Heart left ventricle (tissue), 13 donors: ENCODE measurements at regions not wholly inside any gene's neighbourhood (a gene's known extent, or its start where the extent isn't known, plus 50 kb on each side); places are given as distances from the start of the nearest gene placed in this dataset.

Source experiments
- CTCF ChIP-seq, 12 donors: fragments of 200-600 bp; sonication (generic) in 4 of 12; IDR thresholded peaks; one replicate each; pipeline versions ENCODE4 v1.5.0 to v1.8.0; 2018 to 2022; ENCODE audit warnings: antibody characterized with exemption in 12 of 12, mild to moderate bottlenecking in 5 of 12
- POLR2A ChIP-seq, 2 donors: fragments of 450-650 bp; IDR thresholded peaks; one replicate each; pipeline ENCODE4 v1.6.1; 2017; ENCODE audit warnings: antibody characterized with exemption in 2 of 2, mild to moderate bottlenecking in 2 of 2, moderate library complexity in 2 of 2
- donor health status: ischemic (EF 13 %, LVEDD 7.1; RV severe dilation, severe dysfunction).
- donor health status: DM: no; HTN: yes; CAD: no.
- donor health status: DM: no; HTN: no; CAD: no.
- donor health status: ischemic (EF 25% LVEDD 6.9; RV normal size, moderate dysfunction).
- donor health status: ischemic (EF 25% LVEDD 5.7; RV mildly dilated, moderate dysfunction).
- donor health status: ischemic (EF 35%, LVEDD 5.7; RV mildly dilated, moderate dysfunction).
- donor health status: nonischemic (EF 11% LVEDD 7.7; RV severe dilation, severe dysfunction).
- donor health status: DM: yes; HTN: yes; CAD: no.
- donor health status: PGD.
- donor health status: ischemic (EF 29% LVEDD 5.4; RV normal size, mild dysfunction).
- donor health status: nonischemic (EF 23%, LVEDD 6.1; RV moderate dilation, normal function).

- TF ChIP-seq POLR2A (IDR thresholded peaks at IDR 0.05), result no peak
- no peak for TF ChIP-seq CTCF (IDR thresholded peaks at IDR 0.05)
Measured at GRCh38 chr7:97513326-97513725, 218.6 kb upstream of the TAC1 start.
